D721Med (cell line): ENCODE measurements at regions not wholly inside any gene's neighbourhood (a gene's known extent, or its start where the extent isn't known, plus 50 kb on each side); places are given as distances from the start of the nearest gene placed in this dataset.

Experiments used
- DNase-seq: peaks from one replicate; pipeline ENCODE4 v3.0.0; 2011; ENCODE audit warnings: low spot score; ENCODE audit not compliant: insufficient read length
- FAIRE-seq: peaks from 2 replicates; lab custom pipeline; 2011; peaks lifted over from hg19 to GRCh38; lab: Jason Lieb, UNC
- CTCF ChIP-seq: IDR thresholded peaks from 2 replicates; pipeline ENCODE4 v1.5.1; 2012; ENCODE audit warnings: mild to moderate bottlenecking, control low read depth; ENCODE audit not compliant: insufficient read depth; ENCODE audit errors: missing control alignments

GRCh38 chr2:239828192-239828972, 196.8 kb downstream of the NDUFA10 start:
- TF ChIP-seq CTCF = no peak
- FAIRE-seq = no peak
- no peak for DNase-seq

- TF ChIP-seq CTCF = no peak
- DNase-seq (no peak), FAIRE-seq (no peak)
Measured at GRCh38 chr2:239827523-239827890, 197.6 kb downstream of the NDUFA10 start.

GRCh38 chr2:239826786-239827522, 198.2 kb downstream of the NDUFA10 start:
- no peak for FAIRE-seq
- no peak for DNase-seq
- TF ChIP-seq CTCF = no peak

GRCh38 chr2:239826376-239826775, 198.8 kb downstream of the NDUFA10 start:
- FAIRE-seq (no peak), DNase-seq (no peak)
- no peak for TF ChIP-seq CTCF

GRCh38 chr2:239825705-239825979, 199.5 kb downstream of the NDUFA10 start:
- FAIRE-seq (no peak), DNase-seq (no peak)
- TF ChIP-seq CTCF = no peak

- TF ChIP-seq CTCF = no peak
- FAIRE-seq (no peak), DNase-seq (no peak)
Measured at GRCh38 chr2:239824866-239825704, 200.1 kb downstream of the NDUFA10 start.
